ENCODE measurements at regions not wholly inside any gene's neighbourhood (a gene's known extent, or its start where the extent isn't known, plus 50 kb on each side); places are given as distances from the start of the nearest gene placed in this dataset.

DNA sequence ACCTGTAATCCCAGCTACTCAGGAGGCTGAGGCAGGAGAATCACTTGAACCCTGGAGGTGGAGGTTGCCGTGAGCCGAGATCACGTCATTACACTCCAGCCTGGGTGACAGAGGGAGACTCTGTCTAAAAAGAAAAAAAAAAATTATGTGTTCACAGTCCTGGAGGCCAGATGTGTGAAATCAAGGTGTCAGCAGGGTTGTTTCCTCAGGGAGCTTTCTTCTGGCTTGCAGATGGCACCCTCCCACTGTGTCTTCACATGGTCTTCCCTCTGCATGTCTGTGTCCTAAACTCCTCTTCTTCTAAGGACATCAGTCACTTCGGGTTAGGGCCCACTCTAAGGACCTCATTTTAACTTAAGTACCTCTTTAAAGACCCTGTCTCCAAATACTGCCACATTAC lies 56.1 kb upstream of the UBE2E1 start:
- intact Hi-C loops (cut with DNase I): no loop called here
- no peaks in the 10 kb centered on the region for H3K27me3 ChIP-seq
- H3K36me3 ChIP-seq: no peaks in the 10 kb centered on the region
- no peaks in the 10 kb centered on the region for H3K9me3 ChIP-seq
- no peak overlapping the region for H3K4me3 ChIP-seq
- no peak for ATAC-seq
- no peak overlapping the region for H3K27ac ChIP-seq
- TF ChIP-seq, protein P1, sequence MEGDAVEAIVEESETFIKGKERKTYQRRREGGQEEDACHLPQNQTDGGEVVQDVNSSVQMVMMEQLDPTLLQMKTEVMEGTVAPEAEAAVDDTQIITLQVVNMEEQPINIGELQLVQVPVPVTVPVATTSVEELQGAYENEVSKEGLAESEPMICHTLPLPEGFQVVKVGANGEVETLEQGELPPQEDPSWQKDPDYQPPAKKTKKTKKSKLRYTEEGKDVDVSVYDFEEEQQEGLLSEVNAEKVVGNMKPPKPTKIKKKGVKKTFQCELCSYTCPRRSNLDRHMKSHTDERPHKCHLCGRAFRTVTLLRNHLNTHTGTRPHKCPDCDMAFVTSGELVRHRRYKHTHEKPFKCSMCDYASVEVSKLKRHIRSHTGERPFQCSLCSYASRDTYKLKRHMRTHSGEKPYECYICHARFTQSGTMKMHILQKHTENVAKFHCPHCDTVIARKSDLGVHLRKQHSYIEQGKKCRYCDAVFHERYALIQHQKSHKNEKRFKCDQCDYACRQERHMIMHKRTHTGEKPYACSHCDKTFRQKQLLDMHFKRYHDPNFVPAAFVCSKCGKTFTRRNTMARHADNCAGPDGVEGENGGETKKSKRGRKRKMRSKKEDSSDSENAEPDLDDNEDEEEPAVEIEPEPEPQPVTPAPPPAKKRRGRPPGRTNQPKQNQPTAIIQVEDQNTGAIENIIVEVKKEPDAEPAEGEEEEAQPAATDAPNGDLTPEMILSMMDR (IDR thresholded peaks at IDR 0.05): no peak
- H3K4me1 ChIP-seq: peaks cover 12 to 52% of the 10 kb centered on the region in 2 donors
- no peak for DNase-seq

DNA sequence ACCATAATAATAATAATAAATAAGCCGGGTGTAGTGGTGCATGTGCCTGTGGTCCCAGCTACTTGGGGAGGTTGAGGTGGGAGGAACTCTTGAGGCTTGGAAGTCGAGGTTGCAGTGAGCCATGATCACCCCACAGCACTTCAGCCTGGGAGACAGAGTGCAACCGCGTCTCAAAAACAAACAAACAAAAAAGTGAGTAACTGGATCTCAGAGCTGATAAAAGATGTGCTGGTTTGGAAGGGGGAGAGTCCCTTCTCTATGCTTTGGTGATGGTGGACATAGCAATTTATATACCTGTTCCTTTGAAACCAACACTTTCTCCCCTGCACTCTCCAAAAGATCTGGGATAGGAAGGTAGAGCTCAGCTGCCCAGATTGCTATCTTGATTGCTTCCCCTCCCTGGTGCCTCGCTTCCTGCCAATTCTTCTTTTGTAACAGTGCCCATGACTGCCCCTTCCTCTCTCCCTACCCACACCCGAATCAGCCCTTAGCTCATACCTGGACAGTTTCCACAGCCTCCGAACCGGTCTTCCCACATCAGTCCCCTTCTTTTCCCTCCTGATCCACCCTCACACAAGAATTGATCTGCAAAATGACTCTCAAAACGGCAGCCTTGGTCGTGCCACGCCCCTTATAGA lies 55.1 kb upstream of the UBE2E1 start:
- ATAC-seq (peak; percentile 27), DNase-seq (no peak)
- Histone ChIP-seq H3K27ac (no peak overlapping the region), H3K4me3 (no peak overlapping the region), H3K36me3 (no peaks in the 10 kb centered on the region), H3K9me3 (no peaks in the 10 kb centered on the region), H3K27me3 (no peaks in the 10 kb centered on the region), H3K4me1 (peaks cover 12 to 52% of the 10 kb centered on the region in 2 donors)
- intact Hi-C loops (cut with DNase I): no loop called here
- TF ChIP-seq, protein P1 (IDR thresholded peaks at IDR 0.05): no peak

DNA sequence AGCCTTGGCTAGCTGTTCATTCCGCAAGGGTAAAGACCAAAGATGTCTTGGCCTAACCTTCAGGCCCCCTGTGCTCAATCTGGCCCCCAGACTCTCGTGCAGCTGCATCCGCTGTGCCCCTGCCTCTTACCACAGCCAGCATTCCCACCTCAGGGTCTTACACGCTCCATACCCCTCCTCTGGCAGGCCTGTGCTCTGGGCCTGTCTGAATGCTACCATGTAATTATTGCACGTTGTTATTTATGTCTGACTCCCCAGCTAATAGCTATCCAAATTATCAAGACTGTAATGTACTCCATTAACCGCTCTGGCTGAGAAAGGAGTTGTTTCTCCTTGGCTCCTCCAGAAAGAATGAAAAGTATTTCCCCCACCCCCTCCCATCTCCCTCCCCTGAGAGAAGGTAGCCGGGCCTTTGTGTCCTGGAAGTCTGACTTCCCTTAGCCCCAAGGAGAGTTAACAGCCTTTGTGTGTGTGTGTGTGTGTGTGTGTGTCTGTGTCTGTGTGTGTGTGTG lies 54.5 kb upstream of the UBE2E1 start:
- TF ChIP-seq, protein P1 (IDR thresholded peaks at IDR 0.05): no peak
- no peak overlapping the region for H3K27ac ChIP-seq
- H3K9me3 ChIP-seq: no peaks in the 10 kb centered on the region
- ATAC-seq (peak; percentile 54), DNase-seq (no peak)
- no peaks in the 10 kb centered on the region for H3K36me3 ChIP-seq
- H3K4me1 ChIP-seq: peaks cover 12 to 48% of the 10 kb centered on the region in 2 donors
- intact Hi-C loops (cut with DNase I): no loop called here
- H3K4me3 ChIP-seq: no peak overlapping the region
- no peaks in the 10 kb centered on the region for H3K27me3 ChIP-seq

DNA sequence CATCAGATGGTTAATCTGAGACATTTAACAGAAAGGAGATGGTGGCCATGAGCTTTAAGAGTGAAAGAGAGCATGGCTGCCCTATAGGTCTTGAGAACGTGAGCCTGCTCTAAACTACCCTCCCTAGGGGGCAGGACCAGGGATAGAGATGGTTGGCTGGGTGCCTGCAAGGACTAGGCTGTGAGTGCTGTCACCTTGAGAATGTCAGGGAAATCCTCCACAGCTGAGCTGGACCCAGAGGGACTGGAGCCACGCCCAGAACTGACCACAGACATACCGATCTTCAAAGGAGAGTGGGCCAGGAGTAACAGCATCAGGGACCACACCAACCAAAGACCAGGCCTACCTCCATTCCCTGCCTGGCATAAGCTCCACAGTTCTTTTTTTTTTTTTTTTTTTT lies 53.6 kb upstream of the UBE2E1 start:
- no peaks in the 10 kb centered on the region for H3K9me3 ChIP-seq
- ATAC-seq: no peak
- no peak for DNase-seq
- no peak overlapping the region for H3K4me3 ChIP-seq
- intact Hi-C loops (cut with DNase I): no loop called here
- no peak overlapping the region for H3K27ac ChIP-seq
- H3K4me1 ChIP-seq: peaks cover 12 to 39% of the 10 kb centered on the region in 2 donors
- no peaks in the 10 kb centered on the region for H3K27me3 ChIP-seq
- no peaks in the 10 kb centered on the region for H3K36me3 ChIP-seq
- TF ChIP-seq, protein P1 (IDR thresholded peaks at IDR 0.05): no peak

DNA sequence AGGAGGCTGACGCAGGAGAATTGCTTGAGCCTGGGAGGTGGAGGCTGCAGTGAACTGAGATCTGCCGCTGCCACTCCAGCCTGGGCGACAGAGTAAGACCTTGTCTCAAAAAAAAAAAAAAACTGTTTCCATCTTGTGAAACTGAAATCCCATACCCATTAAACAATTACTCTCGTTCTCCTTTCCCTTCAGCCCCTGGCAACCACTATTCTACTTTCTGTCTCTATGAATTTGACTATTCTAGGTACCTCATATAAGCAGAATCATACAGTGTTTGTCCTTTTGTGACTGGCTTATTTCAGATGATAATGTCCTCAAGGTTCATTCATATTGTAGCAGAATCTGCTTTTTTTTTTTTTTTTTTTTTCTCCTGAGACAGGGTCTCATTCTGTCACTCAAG lies 51.5 kb upstream of the UBE2E1 start:
- TF ChIP-seq, protein P1 (IDR thresholded peaks at IDR 0.05): no peak
- H3K27ac ChIP-seq: no peak overlapping the region
- no peaks in the 10 kb centered on the region for H3K27me3 ChIP-seq
- H3K4me1 ChIP-seq: peaks cover 0 to 19% of the 10 kb centered on the region in 2 donors
- no peak for ATAC-seq
- H3K4me3 ChIP-seq: no peak overlapping the region
- no peaks in the 10 kb centered on the region for H3K36me3 ChIP-seq
- H3K9me3 ChIP-seq: no peaks in the 10 kb centered on the region
- intact Hi-C loops (cut with DNase I): no loop called here
- no peak for DNase-seq
